Activated effector memory CD4-positive, alpha-beta T cell treated with anti-CD3 and anti-CD28 coated beads, Interleukin-2, amount 50 U/mL, for 16 hours (primary cell): ENCODE measurements at regions not wholly inside any gene's neighbourhood (a gene's known extent, or its start where the extent isn't known, plus 50 kb on each side); places are given as distances from the start of the nearest gene placed in this dataset.

Source experiments
- DNase-seq: peaks from one replicate; pipeline ENCODE4 v3.0.0-alpha.2; 2020

DNA sequence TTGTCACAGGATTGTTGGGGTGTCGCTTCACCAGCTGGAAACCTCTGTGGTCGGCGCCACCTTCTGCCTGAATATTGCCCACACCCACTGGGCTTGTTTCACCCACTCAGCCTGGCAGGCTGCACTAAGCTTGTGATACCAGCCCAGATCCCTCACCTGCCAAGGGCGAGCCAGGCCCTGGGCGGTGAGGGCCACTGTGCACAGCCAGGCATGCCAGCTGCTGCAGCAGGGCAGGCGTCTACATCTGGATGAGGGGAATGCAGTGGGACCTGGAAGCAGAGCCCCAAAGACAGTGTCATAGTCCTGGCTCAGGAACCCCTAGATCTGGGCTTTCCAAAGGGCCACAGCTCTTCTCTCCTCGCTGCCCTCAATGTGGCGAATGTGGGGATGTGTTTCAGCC is 1307.5 kb downstream of the GRIK2 start:
- DNase-seq: no peak

GRCh38 chr6:102686461-102686860 is 1293.0 kb downstream of the GRIK2 start:
- DNase-seq: no peak

DNA sequence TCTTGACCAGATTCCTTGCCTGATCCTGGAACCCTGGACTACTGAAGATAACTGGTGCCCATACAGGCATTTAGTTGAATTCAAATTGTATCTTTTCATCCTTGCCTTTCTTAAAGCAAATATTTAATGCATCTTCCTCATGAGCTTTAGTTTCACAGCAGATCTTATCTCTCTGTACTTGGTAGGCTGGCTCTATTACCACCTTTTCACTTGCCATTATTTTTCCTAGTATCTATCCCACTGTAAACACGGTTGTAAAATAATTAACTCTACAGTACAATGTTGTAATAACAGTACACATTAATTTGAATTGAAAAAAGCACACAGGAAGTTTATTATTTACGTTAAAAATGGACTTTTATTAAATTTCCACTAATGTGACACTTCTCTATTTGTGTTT is 1286.9 kb downstream of the GRIK2 start:
- no peak for DNase-seq

DNA sequence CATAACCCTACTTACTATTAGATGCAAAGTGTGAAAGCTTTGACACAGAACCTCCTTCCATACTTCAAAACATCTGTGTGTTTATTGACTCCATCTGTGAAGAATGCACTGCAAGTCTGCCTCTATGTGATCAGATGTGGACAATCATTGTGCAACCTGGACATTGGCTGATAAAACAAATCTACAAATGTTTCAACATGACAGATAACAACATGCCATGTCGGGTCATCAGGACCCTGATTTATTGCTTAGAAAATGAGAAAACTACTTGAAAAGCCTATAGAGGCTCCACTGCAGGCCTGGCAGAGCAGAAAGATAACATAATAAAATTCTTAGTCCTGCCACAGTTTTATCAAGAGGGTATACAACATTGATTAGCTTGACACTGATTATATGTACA is 1286.4 kb downstream of the GRIK2 start:
- no peak for DNase-seq

DNA sequence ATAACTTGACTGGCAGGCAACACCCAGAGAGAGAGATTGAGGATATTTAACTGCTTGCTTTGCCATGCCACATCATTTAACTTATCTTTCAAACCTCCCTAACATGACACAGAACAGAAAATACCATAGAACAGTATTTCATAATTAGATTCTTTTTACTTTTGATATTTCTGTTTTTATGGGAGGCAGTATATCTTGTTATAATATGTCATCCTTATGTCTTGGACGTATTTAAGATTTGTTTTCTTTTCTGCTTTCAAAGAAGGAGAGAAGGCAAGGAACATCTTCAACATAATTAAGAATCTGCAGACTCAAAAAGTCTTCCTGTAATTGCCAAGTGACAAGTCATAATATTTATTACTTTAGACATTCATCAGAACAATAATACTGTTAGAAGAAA is 1283.7 kb downstream of the GRIK2 start:
- no peak for DNase-seq

GRCh38 chr6:102670735-102671134 is 1277.2 kb downstream of the GRIK2 start:
- no peak for DNase-seq

GRCh38 chr6:102662851-102663250 is 1269.3 kb downstream of the GRIK2 start:
- no peak for DNase-seq

DNA sequence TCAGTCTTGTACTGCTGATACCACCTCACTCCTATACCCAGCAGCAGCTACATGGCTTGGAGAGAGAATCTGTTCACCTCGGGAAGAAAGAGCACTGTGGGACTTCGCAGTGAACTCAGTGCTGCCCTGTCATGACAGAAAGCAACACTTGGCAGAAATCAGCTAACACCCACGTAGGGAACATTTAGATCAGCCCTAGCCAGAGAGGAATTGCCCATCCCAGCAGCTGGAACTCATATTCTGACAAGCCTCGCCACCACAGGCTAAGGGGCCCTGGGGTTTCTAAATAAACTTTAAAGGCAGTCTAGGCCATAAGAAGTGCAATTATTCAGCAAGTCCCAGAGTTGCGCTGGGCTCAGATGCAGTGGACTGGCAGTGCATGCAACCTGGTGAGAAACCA is 1266.8 kb downstream of the GRIK2 start:
- DNase-seq: no peak

GRCh38 chr6:102655823-102656222 is 1262.3 kb downstream of the GRIK2 start:
- DNase-seq: no peak

- no peak for DNase-seq
These were observed 1247.9 kb downstream of the GRIK2 start for GRCh38 chr6:102641426-102641825.

- DNase-seq: no peak
These were observed 1238.4 kb downstream of the GRIK2 start for GRCh38 chr6:102631921-102632320.

- DNase-seq: no peak
These were observed 1229.7 kb downstream of the GRIK2 start for GRCh38 chr6:102623201-102623600.

GRCh38 chr6:102619585-102619984 is 1226.1 kb downstream of the GRIK2 start:
- no peak for DNase-seq

DNA sequence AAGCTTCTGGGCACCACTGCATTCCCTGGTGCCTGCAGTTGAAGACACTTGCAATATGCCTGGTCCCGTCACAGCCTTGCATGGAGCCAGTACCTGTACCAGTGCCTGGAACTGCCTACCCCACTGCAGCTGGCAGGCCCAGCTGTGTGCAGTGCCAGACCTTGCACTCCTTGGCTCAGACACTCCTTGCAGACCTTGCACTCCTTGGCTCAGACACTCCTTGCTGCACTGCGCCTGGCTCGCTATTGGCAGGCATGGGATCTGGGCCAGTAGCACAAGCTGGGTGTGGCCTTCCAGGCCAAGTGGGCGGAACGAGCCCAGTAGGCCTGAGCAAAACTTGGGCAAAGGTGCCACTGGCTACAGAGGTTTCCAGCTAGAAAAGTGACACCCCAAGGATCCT is 1189.1 kb downstream of the GRIK2 start:
- no peak for DNase-seq

- no peak for DNase-seq
These were observed 1188.0 kb downstream of the GRIK2 start for GRCh38 chr6:102581378-102582124.

- DNase-seq: no peak
These were observed 1177.9 kb downstream of the GRIK2 start for GRCh38 chr6:102571236-102571908.

- no peak for DNase-seq
These were observed 1169.2 kb downstream of the GRIK2 start for GRCh38 chr6:102562713-102563112.

GRCh38 chr6:102553214-102553613 is 1159.7 kb downstream of the GRIK2 start:
- no peak for DNase-seq

DNA sequence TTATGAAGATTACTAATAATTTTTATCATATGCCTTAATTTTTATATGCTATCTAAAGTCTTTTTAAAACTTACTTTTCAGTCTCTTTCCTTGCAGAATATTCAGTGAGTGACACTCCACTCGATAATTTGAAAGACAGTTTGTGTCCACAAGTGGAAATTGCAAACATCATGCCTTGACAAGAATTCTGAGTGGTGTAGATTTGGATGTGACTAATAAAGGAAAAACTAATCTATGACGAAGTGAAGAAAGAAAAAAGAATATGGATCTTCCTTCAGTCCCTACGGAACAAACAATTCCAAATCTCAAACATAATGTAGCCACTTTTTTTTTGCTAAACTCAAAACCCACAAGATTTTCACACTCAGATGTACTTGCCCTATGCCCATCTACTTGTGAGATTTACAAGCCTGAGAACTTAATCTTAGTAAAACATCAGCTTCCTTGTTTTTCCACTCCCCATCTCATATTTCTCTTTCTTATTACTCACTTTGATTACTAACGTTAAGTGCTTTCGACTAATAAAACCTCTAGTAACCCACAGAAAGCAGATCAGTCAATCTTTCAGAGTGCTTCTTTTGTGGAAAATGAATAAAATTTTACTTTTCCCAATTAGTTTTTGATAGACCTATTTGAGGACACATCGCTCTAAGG is 1155.8 kb downstream of the GRIK2 start:
- no peak for DNase-seq

DNA sequence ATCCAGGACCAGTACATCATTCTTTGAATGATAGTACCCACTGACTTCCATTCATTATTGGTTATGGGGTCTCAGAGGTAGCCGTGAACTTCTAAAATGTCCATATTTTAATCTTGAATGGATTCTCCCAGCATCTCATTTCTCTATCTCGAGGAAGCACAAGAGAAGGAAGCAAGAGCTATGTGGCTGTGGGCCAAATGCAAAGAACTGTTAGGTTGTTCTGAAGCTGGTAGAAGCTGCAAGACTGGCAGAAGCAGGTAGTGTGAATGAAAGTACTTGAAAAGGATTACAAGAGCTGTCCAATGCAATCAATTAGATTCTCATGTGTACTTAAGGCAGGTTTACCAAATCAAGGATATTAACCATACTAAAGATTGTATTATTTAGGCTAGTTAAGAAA is 1131.8 kb downstream of the GRIK2 start:
- DNase-seq: no peak

DNA sequence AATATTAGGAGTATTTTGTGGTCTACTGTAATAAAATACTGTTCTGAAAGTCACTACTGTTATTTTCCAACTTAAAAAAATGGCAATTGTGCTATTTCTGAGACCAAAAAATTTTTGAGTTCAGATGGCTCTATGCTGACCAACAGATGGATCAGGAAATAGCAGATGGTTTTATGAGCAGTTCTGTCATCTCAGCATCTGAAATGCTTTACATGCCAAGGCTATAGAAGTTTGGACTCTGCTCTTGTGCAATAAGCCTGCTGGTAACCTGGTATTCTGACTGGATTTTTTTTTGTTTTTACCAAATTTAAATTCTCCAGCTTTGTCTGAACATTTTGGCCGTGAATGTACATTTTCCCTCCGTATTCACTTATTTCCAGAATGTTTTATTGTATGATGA is 1127.5 kb downstream of the GRIK2 start:
- no peak for DNase-seq

DNA sequence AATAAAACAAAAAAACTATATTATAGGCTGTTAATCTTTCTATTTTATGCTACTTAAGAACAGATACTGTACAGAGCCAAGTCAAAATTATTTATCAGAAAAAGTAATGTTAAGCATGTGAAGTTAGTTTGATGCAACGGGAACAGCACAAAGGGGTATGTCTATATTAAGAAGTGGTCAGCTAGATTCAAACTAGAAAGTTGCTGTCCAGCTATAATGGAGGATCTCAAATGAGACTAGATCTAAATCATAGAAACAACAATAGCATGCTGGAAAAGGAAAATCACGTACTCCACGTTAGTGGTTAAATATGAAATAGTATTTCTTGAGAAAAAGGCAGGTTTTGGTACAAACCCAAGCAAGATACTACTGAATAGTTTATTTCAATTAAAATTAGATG is 1124.0 kb downstream of the GRIK2 start:
- DNase-seq: no peak

DNA sequence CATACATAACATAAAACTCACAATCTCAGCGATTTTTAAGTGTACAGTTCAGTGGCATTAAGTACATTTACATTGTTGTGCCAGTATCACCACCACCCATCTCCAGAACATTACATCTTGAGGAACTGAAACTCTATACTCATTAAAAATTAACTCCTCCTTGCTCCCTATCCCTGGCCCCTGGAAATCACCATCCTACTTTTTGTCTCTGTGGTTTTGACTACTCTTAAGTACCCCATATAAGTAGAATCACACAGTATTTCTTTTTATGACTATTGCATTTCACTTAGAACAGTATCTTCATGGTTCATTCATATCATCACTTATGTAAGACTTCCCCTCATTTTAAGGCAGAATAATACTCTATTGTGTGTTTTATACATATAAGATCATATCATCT is 1108.1 kb downstream of the GRIK2 start:
- DNase-seq: no peak

GRCh38 chr6:102494808-102495207 is 1101.3 kb downstream of the GRIK2 start:
- DNase-seq: no peak
